ENCODE measurements at regions not wholly inside any gene's neighbourhood (a gene's known extent, or its start where the extent isn't known, plus 50 kb on each side); places are given as distances from the start of the nearest gene placed in this dataset.

GRCh38 chr6:137291441-137291840 is 72.3 kb upstream of the IFNGR1 start:
- Histone ChIP-seq H3K9ac (ENCODE audit: low read depth, low read length) (no peak overlapping the region), H3K9me3 (ENCODE audit: insufficient read depth, low read length, severe bottlenecking) (no peaks in the 10 kb centered on the region), H3K27me3 (ENCODE audit: insufficient read depth, low read length, poor library complexity) (no peaks in the 10 kb centered on the region), H3K27ac (ENCODE audit: low read length) (peak overlapping the region; percentile 33; the same call in 1 of the 2 replicates), H2AFZ (ENCODE audit: low read depth, low read length) (no peak overlapping the region), H3K79me2 (ENCODE audit: insufficient read depth, low read length) (no peaks in the 10 kb centered on the region), H4K20me1 (ENCODE audit: insufficient read depth, low read length) (no peaks in the 10 kb centered on the region), H3K36me3 (ENCODE audit: insufficient read depth, low read length) (no peaks in the 10 kb centered on the region), H3K4me3 (ENCODE audit: low read depth in 1 of 2, low read length in 2 of 2) (no peak overlapping the region), H3K4me1 (ENCODE audit: insufficient read depth, low read length) (peaks cover 27% of the 10 kb centered on the region), H3K4me2 (ENCODE audit: insufficient read depth, low read length) (0 out of 2 replicates have a peak overlapping the region, but pooled peaks have one; percentile 21)
- TF ChIP-seq CTCF (IDR thresholded peaks at IDR 0.05; ENCODE audit: borderline replicate concordance, extremely low read depth, low read length, poor library complexity, severe bottlenecking) (no peak), EZH2 (IDR thresholded peaks at IDR 0.05; ENCODE audit: borderline replicate concordance, low read depth, low read length, severe bottlenecking) (no peak)
- ATAC-seq (ENCODE audit: insufficient read depth, low read depth), result peak; percentile 90
- peak; percentile 80 for DNase-seq

GRCh38 chr6:137290601-137291261 is 71.5 kb upstream of the IFNGR1 start:
- DNase-seq, result no peak
- H3K36me3 ChIP-seq (ENCODE audit: insufficient read depth, low read length), result no peaks in the 10 kb centered on the region
- ATAC-seq (ENCODE audit: insufficient read depth, low read depth), result no peak
- TF ChIP-seq EZH2 (IDR thresholded peaks at IDR 0.05; ENCODE audit: borderline replicate concordance, low read depth, low read length, severe bottlenecking) (no peak), CTCF (IDR thresholded peaks at IDR 0.05; ENCODE audit: borderline replicate concordance, extremely low read depth, low read length, poor library complexity, severe bottlenecking) (no peak)
- H3K79me2 ChIP-seq (ENCODE audit: insufficient read depth, low read length), result no peaks in the 10 kb centered on the region
- no peak overlapping the region for H3K4me3 ChIP-seq (ENCODE audit: low read depth in 1 of 2, low read length in 2 of 2)
- H4K20me1 ChIP-seq (ENCODE audit: insufficient read depth, low read length), result no peaks in the 10 kb centered on the region
- peaks cover 27% of the 10 kb centered on the region for H3K4me1 ChIP-seq (ENCODE audit: insufficient read depth, low read length)
- H3K4me2 ChIP-seq (ENCODE audit: insufficient read depth, low read length), result 0 out of 2 replicates have a peak overlapping the region, but pooled peaks have one; percentile 21
- no peaks in the 10 kb centered on the region for H3K9me3 ChIP-seq (ENCODE audit: insufficient read depth, low read length, severe bottlenecking)
- peak overlapping the region; percentile 33; the same call in 1 of the 2 replicates for H3K27ac ChIP-seq (ENCODE audit: low read length)
- H3K27me3 ChIP-seq (ENCODE audit: insufficient read depth, low read length, poor library complexity), result no peaks in the 10 kb centered on the region
- H3K9ac ChIP-seq (ENCODE audit: low read depth, low read length), result no peak overlapping the region
- no peak overlapping the region for H2AFZ ChIP-seq (ENCODE audit: low read depth, low read length)

- Histone ChIP-seq H3K4me3 (ENCODE audit: low read depth in 1 of 2, low read length in 2 of 2) (no peak overlapping the region), H4K20me1 (ENCODE audit: insufficient read depth, low read length) (no peaks in the 10 kb centered on the region), H3K9me3 (ENCODE audit: insufficient read depth, low read length, severe bottlenecking) (no peaks in the 10 kb centered on the region), H2AFZ (ENCODE audit: low read depth, low read length) (no peak overlapping the region), H3K4me2 (ENCODE audit: insufficient read depth, low read length) (no peak overlapping the region), H3K4me1 (ENCODE audit: insufficient read depth, low read length) (peaks cover 21% of the 10 kb centered on the region), H3K9ac (ENCODE audit: low read depth, low read length) (no peak overlapping the region), H3K27ac (ENCODE audit: low read length) (no peak overlapping the region), H3K79me2 (ENCODE audit: insufficient read depth, low read length) (no peaks in the 10 kb centered on the region), H3K36me3 (ENCODE audit: insufficient read depth, low read length) (no peaks in the 10 kb centered on the region), H3K27me3 (ENCODE audit: insufficient read depth, low read length, poor library complexity) (no peaks in the 10 kb centered on the region)
- no peak for ATAC-seq (ENCODE audit: insufficient read depth, low read depth)
- TF ChIP-seq EZH2 (IDR thresholded peaks at IDR 0.05; ENCODE audit: borderline replicate concordance, low read depth, low read length, severe bottlenecking), result no peak
- no peak for TF ChIP-seq CTCF (IDR thresholded peaks at IDR 0.05; ENCODE audit: borderline replicate concordance, extremely low read depth, low read length, poor library complexity, severe bottlenecking)
- no peak for DNase-seq
These were observed 67.7 kb upstream of the IFNGR1 start for GRCh38 chr6:137286916-137287315.

Measured in DND-41 (cell line).